Natural killer cell treated with Interleukin-12 subunit alpha and Interleukin-12 subunit beta and Interleukin-15 and Interleukin-18, amount 100 ng/mL, for 72 hours (primary cell): ENCODE measurements at regions not wholly inside any gene's neighbourhood (a gene's known extent, or its start where the extent isn't known, plus 50 kb on each side); places are given as distances from the start of the nearest gene placed in this dataset.

Source experiments
- ATAC-seq, 2 donors: fragments of 150-1000 bp; cut with Tn5 transposase in 1 of 2; sonication (Bioruptor Pico), chemical (Tn5 transposase) in 1 of 2; 2 replicates each; pipeline ENCODE4 v1.10.0; 2021
- DNase-seq: peaks from one replicate; pipeline ENCODE4 v3.0.0; 2022; ENCODE audit warnings: low spot score
- H3K27ac Mint-ChIP-seq, 2 donors: 1 replicate in 1 of 2; 2 replicates in 1 of 2; pipeline ENCODE4 v1.8.0; 2022; ENCODE audit warnings: mixed read lengths in 2 of 2, mild to moderate bottlenecking in 1 of 2, moderate library complexity in 1 of 2
- H3K27me3 Mint-ChIP-seq, 2 donors: 1 replicate in 1 of 2; 2 replicates in 1 of 2; pipeline ENCODE4 v1.8.0; 2022; ENCODE audit warnings: mixed read lengths in 2 of 2
- H3K36me3 Mint-ChIP-seq: one replicate; pipeline ENCODE4 v1.8.0; 2022; ENCODE audit warnings: mixed read lengths
- H3K4me1 Mint-ChIP-seq, 2 donors: 1 replicate in 1 of 2; 2 replicates in 1 of 2; pipeline ENCODE4 v1.8.0; 2022; ENCODE audit warnings: low read depth in 2 of 2, mixed read lengths in 2 of 2, mild to moderate bottlenecking in 1 of 2
- H3K4me3 Mint-ChIP-seq: one replicate; pipeline ENCODE4 v1.8.0; 2022; ENCODE audit warnings: mixed read lengths
- H3K9me3 Mint-ChIP-seq: 2 replicates; pipeline ENCODE4 v1.8.0; 2022; ENCODE audit warnings: mixed read lengths

GRCh38 chr1:106748606-106749005, 307.9 kb upstream of the PRMT6 start:
- Mint-ChIP-seq H3K27ac (no peak overlapping the region), H3K9me3 (peaks cover 12% of the 10 kb centered on the region), H3K4me3 (no peak overlapping the region), H3K27me3 (no peaks in the 10 kb centered on the region), H3K4me1 (no peaks in the 10 kb centered on the region), H3K36me3 (peaks cover 5% of the 10 kb centered on the region)
- no peak for DNase-seq
- ATAC-seq: no peak

GRCh38 chr1:106749491-106749890, 307.0 kb upstream of the PRMT6 start:
- Mint-ChIP-seq H3K36me3 (peaks cover 5% of the 10 kb centered on the region), H3K27ac (no peak overlapping the region), H3K27me3 (no peaks in the 10 kb centered on the region), H3K4me3 (no peak overlapping the region), H3K9me3 (peaks cover 12% of the 10 kb centered on the region), H3K4me1 (no peaks in the 10 kb centered on the region)
- DNase-seq: no peak
- no peak for ATAC-seq

GRCh38 chr1:106749906-106750305, 306.6 kb upstream of the PRMT6 start:
- Mint-ChIP-seq H3K4me3 (no peak overlapping the region), H3K4me1 (no peaks in the 10 kb centered on the region), H3K9me3 (peaks cover 12% of the 10 kb centered on the region), H3K36me3 (peaks cover 5% of the 10 kb centered on the region), H3K27ac (no peak overlapping the region), H3K27me3 (no peaks in the 10 kb centered on the region)
- no peak for DNase-seq
- no peak for ATAC-seq

GRCh38 chr1:106751002-106751401, 305.5 kb upstream of the PRMT6 start:
- H3K36me3 Mint-ChIP-seq: peaks cover 5% of the 10 kb centered on the region
- ATAC-seq: no peak
- no peak overlapping the region for H3K4me3 Mint-ChIP-seq
- no peaks in the 10 kb centered on the region for H3K4me1 Mint-ChIP-seq
- H3K9me3 Mint-ChIP-seq: peaks cover 16% of the 10 kb centered on the region
- no peak overlapping the region for H3K27ac Mint-ChIP-seq
- DNase-seq: no peak
- H3K27me3 Mint-ChIP-seq: no peaks in the 10 kb centered on the region

GRCh38 chr1:106753066-106753465, 303.4 kb upstream of the PRMT6 start:
- DNase-seq (no peak), ATAC-seq (no peak)
- no peak overlapping the region for H3K4me3 Mint-ChIP-seq
- peaks cover 5% of the 10 kb centered on the region for H3K36me3 Mint-ChIP-seq
- no peaks in the 10 kb centered on the region for H3K27me3 Mint-ChIP-seq
- peaks cover 13% of the 10 kb centered on the region for H3K9me3 Mint-ChIP-seq
- no peaks in the 10 kb centered on the region for H3K4me1 Mint-ChIP-seq
- no peak overlapping the region for H3K27ac Mint-ChIP-seq

- Mint-ChIP-seq H3K36me3 (peaks cover 5% of the 10 kb centered on the region), H3K27me3 (no peaks in the 10 kb centered on the region), H3K9me3 (peaks cover 17% of the 10 kb centered on the region), H3K4me1 (no peaks in the 10 kb centered on the region), H3K4me3 (no peak overlapping the region), H3K27ac (no peak overlapping the region)
- no peak for ATAC-seq
- no peak for DNase-seq
Measured at GRCh38 chr1:106754957-106755356, 301.5 kb upstream of the PRMT6 start.

- Mint-ChIP-seq H3K27me3 (no peaks in the 10 kb centered on the region), H3K27ac (no peak overlapping the region), H3K36me3 (no peaks in the 10 kb centered on the region), H3K4me3 (no peak overlapping the region), H3K9me3 (peaks cover 14% of the 10 kb centered on the region), H3K4me1 (no peaks in the 10 kb centered on the region)
- no peak for ATAC-seq
- DNase-seq: no peak
Measured at GRCh38 chr1:106755682-106756406, 300.6 kb upstream of the PRMT6 start.

- H3K27me3 Mint-ChIP-seq: no peaks in the 10 kb centered on the region
- no peaks in the 10 kb centered on the region for H3K36me3 Mint-ChIP-seq
- H3K27ac Mint-ChIP-seq: no peak overlapping the region
- no peaks in the 10 kb centered on the region for H3K4me1 Mint-ChIP-seq
- DNase-seq (no peak), ATAC-seq (no peak)
- H3K9me3 Mint-ChIP-seq: peaks cover 11% of the 10 kb centered on the region
- H3K4me3 Mint-ChIP-seq: no peak overlapping the region
Measured at GRCh38 chr1:106756752-106757151, 299.7 kb upstream of the PRMT6 start.

- H3K4me1 Mint-ChIP-seq: no peaks in the 10 kb centered on the region
- no peak overlapping the region for H3K4me3 Mint-ChIP-seq
- no peaks in the 10 kb centered on the region for H3K27me3 Mint-ChIP-seq
- no peaks in the 10 kb centered on the region for H3K36me3 Mint-ChIP-seq
- DNase-seq (no peak), ATAC-seq (no peak)
- H3K27ac Mint-ChIP-seq: no peak overlapping the region
- peaks cover 7% of the 10 kb centered on the region for H3K9me3 Mint-ChIP-seq
Measured at GRCh38 chr1:106768077-106768476, 288.4 kb upstream of the PRMT6 start.

- no peak overlapping the region for H3K4me3 Mint-ChIP-seq
- peaks cover 10% of the 10 kb centered on the region for H3K9me3 Mint-ChIP-seq
- ATAC-seq: no peak
- no peaks in the 10 kb centered on the region for H3K4me1 Mint-ChIP-seq
- no peak for DNase-seq
- no peaks in the 10 kb centered on the region for H3K27me3 Mint-ChIP-seq
- no peaks in the 10 kb centered on the region for H3K36me3 Mint-ChIP-seq
- no peak overlapping the region for H3K27ac Mint-ChIP-seq
Measured at GRCh38 chr1:106768501-106768900, 288.0 kb upstream of the PRMT6 start.

- Mint-ChIP-seq H3K27ac (no peak overlapping the region), H3K27me3 (no peaks in the 10 kb centered on the region), H3K4me1 (no peaks in the 10 kb centered on the region), H3K9me3 (peaks cover 23% of the 10 kb centered on the region), H3K36me3 (no peaks in the 10 kb centered on the region), H3K4me3 (no peak overlapping the region)
- no peak for DNase-seq
- no peak for ATAC-seq
Measured at GRCh38 chr1:106773206-106773605, 283.3 kb upstream of the PRMT6 start.

- no peaks in the 10 kb centered on the region for H3K36me3 Mint-ChIP-seq
Measured at GRCh38 chr1:106780066-106780465, 276.4 kb upstream of the PRMT6 start.

GRCh38 chr1:106780806-106781569, 275.5 kb upstream of the PRMT6 start:
- Mint-ChIP-seq H3K36me3 (no peaks in the 10 kb centered on the region), H3K27ac (no peak overlapping the region), H3K4me3 (no peak overlapping the region), H3K27me3 (no peaks in the 10 kb centered on the region), H3K4me1 (no peaks in the 10 kb centered on the region), H3K9me3 (peaks cover 35% of the 10 kb centered on the region)
- ATAC-seq (no peak), DNase-seq (no peak)

More at GRCh38 chr1:106780066-106780465, 276.4 kb upstream of the PRMT6 start:
- Mint-ChIP-seq H3K4me3 (no peak overlapping the region), H3K9me3 (peaks cover 36% of the 10 kb centered on the region), H3K4me1 (no peaks in the 10 kb centered on the region), H3K27me3 (no peaks in the 10 kb centered on the region), H3K27ac (no peak overlapping the region)
- no peak for DNase-seq
- ATAC-seq: no peak

- Mint-ChIP-seq H3K36me3 (no peaks in the 10 kb centered on the region), H3K9me3 (peaks cover 32% of the 10 kb centered on the region), H3K27me3 (no peaks in the 10 kb centered on the region), H3K4me3 (no peak overlapping the region), H3K4me1 (no peaks in the 10 kb centered on the region), H3K27ac (no peak overlapping the region)
- no peak for ATAC-seq
- no peak for DNase-seq
Measured at GRCh38 chr1:106785176-106785575, 271.3 kb upstream of the PRMT6 start.
